ENCODE measurements at regions not wholly inside any gene's neighbourhood (a gene's known extent, or its start where the extent isn't known, plus 50 kb on each side); places are given as distances from the start of the nearest gene placed in this dataset.

DNA sequence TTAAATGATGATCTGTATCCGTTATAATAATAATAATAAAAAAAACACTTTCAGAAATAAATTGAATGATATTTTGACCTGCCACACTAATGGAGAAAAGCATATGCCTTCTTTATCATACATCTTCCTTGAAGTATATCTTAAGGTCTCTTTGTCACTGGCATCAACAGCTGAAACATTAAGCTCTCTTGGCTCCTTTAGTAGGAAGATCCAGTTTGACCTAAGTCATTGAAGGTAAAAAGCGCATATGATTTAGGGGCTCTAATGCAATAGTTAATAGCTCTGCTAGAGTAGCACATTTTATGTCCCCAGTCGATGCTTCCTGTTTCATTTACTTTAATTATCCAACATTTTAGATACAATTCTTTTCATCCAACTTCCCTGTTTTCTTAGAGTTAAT lies 1010.8 kb downstream of the STPG2 start:
- CTCF ChIA-PET = no interaction called here

More for the DNA sequence above, 1010.8 kb downstream of the STPG2 start:
- Histone ChIP-seq H3K27ac (ENCODE audit: insufficient read depth, low read length) (no peak overlapping the region), H4K5ac (ENCODE audit: low read depth, low read length) (no peak overlapping the region), H3K18ac (ENCODE audit: low read depth, low read length) (no peak overlapping the region), H2BK20ac (ENCODE audit: low read depth, low read length) (no peak overlapping the region), H2AK5ac (ENCODE audit: low read depth, low read length) (no peak overlapping the region), H4K91ac (ENCODE audit: insufficient read depth, low read depth, low read length) (no peak overlapping the region), H3K56ac (ENCODE audit: extremely low read depth, insufficient read depth, low read length) (no peak overlapping the region), H2AFZ (replicated peaks; ENCODE audit: low read length, poor library complexity) (no peak overlapping the region), H3K9me1 (ENCODE audit: insufficient read depth, low read length) (no peaks in the 10 kb centered on the region), H3K27me3 (ENCODE audit: control insufficient read depth, insufficient read depth, low read length) (no peaks in the 10 kb centered on the region), H3K4me2 (ENCODE audit: low read depth, low read length) (no peak overlapping the region), H4K20me1 (ENCODE audit: insufficient read depth, low read length) (no peaks in the 10 kb centered on the region), H3K36me3 (ENCODE audit: control insufficient read depth, insufficient read depth, low read length) (no peaks in the 10 kb centered on the region), H2BK15ac (ENCODE audit: low read depth, low read length) (no peak overlapping the region), H2BK5ac (ENCODE audit: low read depth, low read length, poor library complexity, severe bottlenecking) (no peak overlapping the region), H3K14ac (replicated peaks; ENCODE audit: low read depth, low read length) (no peak overlapping the region), H3K4me1 (ENCODE audit: control insufficient read depth, insufficient read depth, low read length) (no peaks in the 10 kb centered on the region), H4K8ac (ENCODE audit: low read depth in 2 of 2, low read length in 2 of 2) (no peak overlapping the region), H3K9me3 (ENCODE audit: control insufficient read depth, insufficient read depth, low read length) (peaks cover 3% of the 10 kb centered on the region), H3K23ac (ENCODE audit: low read depth, low read length) (no peak overlapping the region), H2BK120ac (ENCODE audit: low read depth, low read length) (no peak overlapping the region), H3K9ac (ENCODE audit: low read depth, low read length) (no peak overlapping the region), H3K4ac (ENCODE audit: low read depth, low read length) (no peak overlapping the region), H3K79me1 (ENCODE audit: low read depth in 1 of 2, low read length in 2 of 2) (no peaks in the 10 kb centered on the region), H3K4me3 (ENCODE audit: insufficient read depth, low read depth, low read length) (no peak overlapping the region), H2AK9ac (replicated peaks; ENCODE audit: low read depth, low read length, poor library complexity) (no peak overlapping the region)
- in situ Hi-C loops (cut with MboI; ENCODE audit: low sequenced_read_pairs) (no loop called here), dilution Hi-C loops (cut with HindIII; ENCODE audit: low sequenced_read_pairs, unreplicated experiment) (no loop called here), intact Hi-C loops (cut with micrococcal nuclease) (no loop called here)
- POLR2A ChIA-PET (ENCODE audit: unreplicated experiment) = no interaction called here
- no CpG with 5 or more reads among the region's 3 CpGs for WGBS, 2 experiments (ENCODE audit: extremely low coverage in 2 of 2, insufficient read length in 1 of 2)
- no TSS peak for BruUV-seq (replicated peaks)
- TF ChIP-seq CHD1 (IDR thresholded peaks at IDR 0.05; ENCODE audit: low read depth, low read length) (no peak), RFX5 (IDR thresholded peaks at IDR 0.05; ENCODE audit: low read depth, low read length) (no peak), RAD21 (IDR thresholded peaks at IDR 0.05; ENCODE audit: low read length) (no peak), USF2 (IDR thresholded peaks at IDR 0.05; ENCODE audit: low read depth, low read length) (no peak), BHLHE40 (IDR thresholded peaks at IDR 0.05; ENCODE audit: low read depth, low read length) (no peak), MAZ (IDR thresholded peaks at IDR 0.05; ENCODE audit: borderline replicate concordance, low read depth, low read length) (no peak), CEBPB (IDR thresholded peaks at IDR 0.05; ENCODE audit: low read depth, low read length) (no peak), MAFK (IDR thresholded peaks at IDR 0.05; ENCODE audit: low read depth, low read length) (no peak), RCOR1 (IDR thresholded peaks at IDR 0.05; ENCODE audit: insufficient replicate concordance, low read length) (no peak), POLR2A (IDR thresholded peaks at IDR 0.05; ENCODE audit: low read depth, low read length) (no peak), NFE2L2 (IDR thresholded peaks at IDR 0.05; ENCODE audit: low read depth, low read length) (no peak), SMC3 (IDR thresholded peaks at IDR 0.05; ENCODE audit: low read depth, low read length) (no peak), MXI1 (IDR thresholded peaks at IDR 0.05; ENCODE audit: borderline replicate concordance, low read depth, low read length) (no peak), ELK1 (IDR thresholded peaks at IDR 0.05; ENCODE audit: borderline replicate concordance, low read depth, low read length) (no peak), FOS (IDR thresholded peaks at IDR 0.05; ENCODE audit: low read depth, low read length) (no peak)
- TF ChIP-seq, protein P1, sequence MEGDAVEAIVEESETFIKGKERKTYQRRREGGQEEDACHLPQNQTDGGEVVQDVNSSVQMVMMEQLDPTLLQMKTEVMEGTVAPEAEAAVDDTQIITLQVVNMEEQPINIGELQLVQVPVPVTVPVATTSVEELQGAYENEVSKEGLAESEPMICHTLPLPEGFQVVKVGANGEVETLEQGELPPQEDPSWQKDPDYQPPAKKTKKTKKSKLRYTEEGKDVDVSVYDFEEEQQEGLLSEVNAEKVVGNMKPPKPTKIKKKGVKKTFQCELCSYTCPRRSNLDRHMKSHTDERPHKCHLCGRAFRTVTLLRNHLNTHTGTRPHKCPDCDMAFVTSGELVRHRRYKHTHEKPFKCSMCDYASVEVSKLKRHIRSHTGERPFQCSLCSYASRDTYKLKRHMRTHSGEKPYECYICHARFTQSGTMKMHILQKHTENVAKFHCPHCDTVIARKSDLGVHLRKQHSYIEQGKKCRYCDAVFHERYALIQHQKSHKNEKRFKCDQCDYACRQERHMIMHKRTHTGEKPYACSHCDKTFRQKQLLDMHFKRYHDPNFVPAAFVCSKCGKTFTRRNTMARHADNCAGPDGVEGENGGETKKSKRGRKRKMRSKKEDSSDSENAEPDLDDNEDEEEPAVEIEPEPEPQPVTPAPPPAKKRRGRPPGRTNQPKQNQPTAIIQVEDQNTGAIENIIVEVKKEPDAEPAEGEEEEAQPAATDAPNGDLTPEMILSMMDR (conservative IDR thresholded peaks at IDR 0.05; ENCODE audit: low read depth, low read length) = no peak
- ATAC-seq (ENCODE audit: low read depth) (no peak), DNase-seq (no peak)
